GM23338 (cell line): ENCODE measurements at regions not wholly inside any gene's neighbourhood (a gene's known extent, or its start where the extent isn't known, plus 50 kb on each side); places are given as distances from the start of the nearest gene placed in this dataset.

Source experiments
- CREB1 ChIP-seq: fragments of 250-450 bp; sonication (Bioruptor Pico); IDR thresholded peaks from 2 replicates; pipeline ENCODE4 v1.5.0; 2020; ENCODE audit warnings: low read depth, mild to moderate bottlenecking, moderate library complexity
- ETS1 ChIP-seq: IDR thresholded peaks from 2 replicates; pipeline ENCODE4 v1.6.1; 2016; ENCODE audit warnings: antibody characterized with exemption
- EZH2 ChIP-seq: fragments of 200-600 bp; sonication (generic); IDR thresholded peaks from one replicate; pipeline ENCODE4 v1.8.0; 2017; ENCODE audit warnings: antibody characterized with exemption, mild to moderate bottlenecking, low read depth; ENCODE audit not compliant: unreplicated experiment
- EZH2phosphoT487 ChIP-seq: fragments of 200-600 bp; sonication (generic); IDR thresholded peaks from one replicate; pipeline ENCODE4 v1.8.1; 2018; ENCODE audit warnings: antibody characterized with exemption; ENCODE audit not compliant: unreplicated experiment
- JUNB ChIP-seq: IDR thresholded peaks from one replicate; pipeline ENCODE4 v1.6.1; 2016; ENCODE audit warnings: antibody characterized with exemption; ENCODE audit not compliant: unreplicated experiment
- NANOG ChIP-seq: IDR thresholded peaks from 2 replicates; pipeline ENCODE4 v1.6.1; 2016; ENCODE audit warnings: antibody characterized with exemption, borderline replicate concordance
- POLR2AphosphoS5 ChIP-seq: IDR thresholded peaks from 2 replicates; pipeline ENCODE4 v1.6.1; 2016; ENCODE audit warnings: antibody characterized with exemption, low read depth
- REST ChIP-seq: IDR thresholded peaks from one replicate; pipeline ENCODE4 v1.6.1; 2018; ENCODE audit warnings: antibody characterized with exemption; ENCODE audit not compliant: unreplicated experiment
- STAT1 ChIP-seq: IDR thresholded peaks from one replicate; pipeline ENCODE4 v1.6.1; 2016; ENCODE audit warnings: antibody characterized with exemption; ENCODE audit not compliant: unreplicated experiment
- ZNF331 ChIP-seq: fragments of 250-450 bp; sonication (Bioruptor Pico); IDR thresholded peaks from 2 replicates; pipeline ENCODE4 v1.5.0; 2020; ENCODE audit warnings: low read depth, mild to moderate bottlenecking, moderate library complexity
- TF ChIP-seq, protein P1 (sequence below), 2 experiments: fragments of 200-600 bp in 1 of 2; sonication (generic) in 1 of 2; conservative IDR thresholded peaks; 2 replicates each; pipeline versions ENCODE4 v1.5.1 to v1.6.1; 2016 to 2017; ENCODE audit warnings: antibody characterized with exemption in 2 of 2, low read depth in 2 of 2, mild to moderate bottlenecking in 2 of 2, moderate library complexity in 1 of 2
- TF ChIP-seq, protein P2 (sequence below): fragments of 250-450 bp; sonication (Bioruptor Pico); IDR thresholded peaks from 2 replicates; pipeline ENCODE4 v1.5.0; 2020; ENCODE audit warnings: mild to moderate bottlenecking, moderate library complexity

DNA sequence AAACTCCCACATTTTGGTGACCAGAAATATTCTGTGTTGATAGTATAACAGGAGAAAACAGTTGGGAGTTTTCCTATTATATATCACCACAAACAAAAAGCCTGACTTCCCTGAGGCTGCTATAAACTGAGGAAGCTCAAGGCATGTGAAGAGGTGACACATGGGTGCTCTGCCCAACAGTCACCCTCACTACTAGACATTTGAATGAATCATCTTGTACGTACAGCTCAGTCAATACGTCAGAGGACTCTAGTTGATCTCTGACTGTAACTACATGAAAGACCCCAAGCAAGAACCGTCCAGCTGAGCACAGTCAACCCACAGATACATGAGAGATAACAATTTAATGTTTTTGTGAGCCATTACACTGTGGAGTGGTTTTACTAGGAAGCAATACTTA lies 338.3 kb upstream of the ATP11B start:
- TF ChIP-seq EZH2phosphoT487 (no peak), POLR2AphosphoS5 (no peak), NANOG (no peak), EZH2 (no peak), REST (no peak), STAT1 (no peak), JUNB (no peak), ZNF331 (CRISPR knock-in tag) (peak; percentile 80), CREB1 (CRISPR knock-in tag) (no peak), ETS1 (no peak)
- TF ChIP-seq, protein P1, sequence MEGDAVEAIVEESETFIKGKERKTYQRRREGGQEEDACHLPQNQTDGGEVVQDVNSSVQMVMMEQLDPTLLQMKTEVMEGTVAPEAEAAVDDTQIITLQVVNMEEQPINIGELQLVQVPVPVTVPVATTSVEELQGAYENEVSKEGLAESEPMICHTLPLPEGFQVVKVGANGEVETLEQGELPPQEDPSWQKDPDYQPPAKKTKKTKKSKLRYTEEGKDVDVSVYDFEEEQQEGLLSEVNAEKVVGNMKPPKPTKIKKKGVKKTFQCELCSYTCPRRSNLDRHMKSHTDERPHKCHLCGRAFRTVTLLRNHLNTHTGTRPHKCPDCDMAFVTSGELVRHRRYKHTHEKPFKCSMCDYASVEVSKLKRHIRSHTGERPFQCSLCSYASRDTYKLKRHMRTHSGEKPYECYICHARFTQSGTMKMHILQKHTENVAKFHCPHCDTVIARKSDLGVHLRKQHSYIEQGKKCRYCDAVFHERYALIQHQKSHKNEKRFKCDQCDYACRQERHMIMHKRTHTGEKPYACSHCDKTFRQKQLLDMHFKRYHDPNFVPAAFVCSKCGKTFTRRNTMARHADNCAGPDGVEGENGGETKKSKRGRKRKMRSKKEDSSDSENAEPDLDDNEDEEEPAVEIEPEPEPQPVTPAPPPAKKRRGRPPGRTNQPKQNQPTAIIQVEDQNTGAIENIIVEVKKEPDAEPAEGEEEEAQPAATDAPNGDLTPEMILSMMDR (conservative IDR thresholded peaks at IDR 0.05; ENCODE audit: low read depth in 2 of 2) = no peak
- TF ChIP-seq, protein P2, sequence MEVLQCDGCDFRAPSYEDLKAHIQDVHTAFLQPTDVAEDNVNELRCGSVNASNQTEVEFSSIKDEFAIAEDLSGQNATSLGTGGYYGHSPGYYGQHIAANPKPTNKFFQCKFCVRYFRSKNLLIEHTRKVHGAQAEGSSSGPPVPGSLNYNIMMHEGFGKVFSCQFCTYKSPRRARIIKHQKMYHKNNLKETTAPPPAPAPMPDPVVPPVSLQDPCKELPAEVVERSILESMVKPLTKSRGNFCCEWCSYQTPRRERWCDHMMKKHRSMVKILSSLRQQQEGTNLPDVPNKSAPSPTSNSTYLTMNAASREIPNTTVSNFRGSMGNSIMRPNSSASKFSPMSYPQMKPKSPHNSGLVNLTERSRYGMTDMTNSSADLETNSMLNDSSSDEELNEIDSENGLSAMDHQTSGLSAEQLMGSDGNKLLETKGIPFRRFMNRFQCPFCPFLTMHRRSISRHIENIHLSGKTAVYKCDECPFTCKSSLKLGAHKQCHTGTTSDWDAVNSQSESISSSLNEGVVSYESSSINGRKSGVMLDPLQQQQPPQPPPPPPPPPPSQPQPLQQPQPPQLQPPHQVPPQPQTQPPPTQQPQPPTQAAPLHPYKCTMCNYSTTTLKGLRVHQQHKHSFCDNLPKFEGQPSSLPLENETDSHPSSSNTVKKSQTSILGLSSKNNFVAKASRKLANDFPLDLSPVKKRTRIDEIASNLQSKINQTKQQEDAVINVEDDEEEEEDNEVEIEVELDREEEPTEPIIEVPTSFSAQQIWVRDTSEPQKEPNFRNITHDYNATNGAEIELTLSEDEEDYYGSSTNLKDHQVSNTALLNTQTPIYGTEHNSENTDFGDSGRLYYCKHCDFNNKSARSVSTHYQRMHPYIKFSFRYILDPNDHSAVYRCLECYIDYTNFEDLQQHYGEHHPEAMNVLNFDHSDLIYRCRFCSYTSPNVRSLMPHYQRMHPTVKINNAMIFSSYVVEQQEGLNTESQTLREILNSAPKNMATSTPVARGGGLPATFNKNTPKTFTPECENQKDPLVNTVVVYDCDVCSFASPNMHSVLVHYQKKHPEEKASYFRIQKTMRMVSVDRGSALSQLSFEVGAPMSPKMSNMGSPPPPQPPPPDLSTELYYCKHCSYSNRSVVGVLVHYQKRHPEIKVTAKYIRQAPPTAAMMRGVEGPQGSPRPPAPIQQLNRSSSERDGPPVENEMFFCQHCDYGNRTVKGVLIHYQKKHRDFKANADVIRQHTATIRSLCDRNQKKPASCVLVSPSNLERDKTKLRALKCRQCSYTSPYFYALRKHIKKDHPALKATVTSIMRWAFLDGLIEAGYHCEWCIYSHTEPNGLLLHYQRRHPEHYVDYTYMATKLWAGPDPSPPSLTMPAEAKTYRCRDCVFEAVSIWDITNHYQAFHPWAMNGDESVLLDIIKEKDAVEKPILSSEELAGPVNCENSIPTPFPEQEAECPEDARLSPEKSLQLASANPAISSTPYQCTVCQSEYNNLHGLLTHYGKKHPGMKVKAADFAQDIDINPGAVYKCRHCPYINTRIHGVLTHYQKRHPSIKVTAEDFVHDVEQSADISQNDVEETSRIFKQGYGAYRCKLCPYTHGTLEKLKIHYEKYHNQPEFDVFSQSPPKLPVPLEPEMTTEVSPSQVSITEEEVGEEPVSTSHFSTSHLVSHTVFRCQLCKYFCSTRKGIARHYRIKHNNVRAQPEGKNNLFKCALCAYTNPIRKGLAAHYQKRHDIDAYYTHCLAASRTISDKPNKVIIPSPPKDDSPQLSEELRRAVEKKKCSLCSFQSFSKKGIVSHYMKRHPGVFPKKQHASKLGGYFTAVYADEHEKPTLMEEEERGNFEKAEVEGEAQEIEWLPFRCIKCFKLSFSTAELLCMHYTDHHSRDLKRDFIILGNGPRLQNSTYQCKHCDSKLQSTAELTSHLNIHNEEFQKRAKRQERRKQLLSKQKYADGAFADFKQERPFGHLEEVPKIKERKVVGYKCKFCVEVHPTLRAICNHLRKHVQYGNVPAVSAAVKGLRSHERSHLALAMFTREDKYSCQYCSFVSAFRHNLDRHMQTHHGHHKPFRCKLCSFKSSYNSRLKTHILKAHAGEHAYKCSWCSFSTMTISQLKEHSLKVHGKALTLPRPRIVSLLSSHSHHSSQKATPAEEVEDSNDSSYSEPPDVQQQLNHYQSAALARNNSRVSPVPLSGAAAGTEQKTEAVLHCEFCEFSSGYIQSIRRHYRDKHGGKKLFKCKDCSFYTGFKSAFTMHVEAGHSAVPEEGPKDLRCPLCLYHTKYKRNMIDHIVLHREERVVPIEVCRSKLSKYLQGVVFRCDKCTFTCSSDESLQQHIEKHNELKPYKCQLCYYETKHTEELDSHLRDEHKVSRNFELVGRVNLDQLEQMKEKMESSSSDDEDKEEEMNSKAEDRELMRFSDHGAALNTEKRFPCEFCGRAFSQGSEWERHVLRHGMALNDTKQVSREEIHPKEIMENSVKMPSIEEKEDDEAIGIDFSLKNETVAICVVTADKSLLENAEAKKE = no peak
